Stomach (tissue), 8 donors: ENCODE measurements at regions not wholly inside any gene's neighbourhood (a gene's known extent, or its start where the extent isn't known, plus 50 kb on each side); places are given as distances from the start of the nearest gene placed in this dataset.

Experiments used
- DNase-seq, 2 donors: peaks; one replicate each; pipeline versions ENCODE4 v3.0.0 to v3.0.0-alpha.2; 2013 to 2019
- H3K27ac ChIP-seq, 5 donors: fragments of 200-600 bp in 4 of 5; sonication (generic) in 4 of 5; one replicate each; pipeline ENCODE4 v1.5.1; 2013 to 2019; ENCODE audit warnings: mild to moderate bottlenecking in 1 of 5, moderate library complexity in 1 of 5
- H3K27me3 ChIP-seq, 3 donors: fragments of 200-600 bp; sonication (generic); one replicate each; pipeline ENCODE4 v1.5.1; 2017 to 2019; ENCODE audit warnings: mixed run types in 1 of 3
- H3K36me3 ChIP-seq, 4 donors: fragments of 200-600 bp; sonication (generic); 1 replicate in 3 of 4; 2 replicates in 1 of 4; pipeline ENCODE4 v1.5.1; 2016 to 2019
- H3K4me1 ChIP-seq, 4 donors: fragments of 200-600 bp; sonication (generic); one replicate each; pipeline ENCODE4 v1.5.1; 2016 to 2019
- H3K4me3 ChIP-seq, 4 donors: fragments of 200-600 bp; sonication (generic) in 3 of 4; one replicate each; pipeline ENCODE4 v1.5.1; 2016 to 2019; ENCODE audit warnings: mild to moderate bottlenecking in 1 of 4
- H3K9me3 ChIP-seq, 4 donors: fragments of 200-600 bp; sonication (generic); one replicate each; pipeline ENCODE4 v1.5.1; 2016 to 2019
- CTCF ChIP-seq, 7 experiments: fragments of 450-650 bp in 4 of 7; fragments of 200-600 bp in 3 of 7; sonication (generic) in 3 of 7; IDR thresholded peaks; one replicate each; pipeline ENCODE4 v1.5.1; 2016 to 2019; ENCODE audit warnings: antibody characterized with exemption in 7 of 7, control low read depth in 2 of 7, mild to moderate bottlenecking in 1 of 7
- EP300 ChIP-seq: sonication (generic); formaldehyde crosslinking; IDR thresholded peaks from one replicate; pipeline ENCODE4 v1.6.1; 2017; ENCODE audit warnings: antibody characterized with exemption
- POLR2A ChIP-seq, 4 donors: fragments of 450-650 bp; IDR thresholded peaks; one replicate each; pipeline ENCODE4 v1.6.1; 2016; ENCODE audit warnings: antibody characterized with exemption in 4 of 4, control low read depth in 2 of 4, mild to moderate bottlenecking in 1 of 4, moderate library complexity in 1 of 4
- POLR2AphosphoS5 ChIP-seq, 3 donors: sonication (generic); formaldehyde crosslinking; IDR thresholded peaks; one replicate each; pipeline ENCODE4 v1.6.1; 2016; ENCODE audit warnings: antibody characterized with exemption in 3 of 3
- WGBS, 5 donors: extraction: QIAGEN DNeasy Blood & Tissue Kit in 3 of 5; methylation state at CpG; one replicate each; pipeline versions ENCODE4 v1.1.5 to v1.1.7; 2013 to 2018; 5-methylcytosine and 5-hydroxymethylcytosine counted together
- intact Hi-C: fragments of 100-400 bp; cut with DNase I; formaldehyde crosslinking; loops from one replicate; pipeline ENCODE4 v1.15.1; 2023; ENCODE audit warnings: low total_unique reads
- donor health status: healthy with polysubstance abuse.
- donor health status: Bipolar disorder and iron deficiency.
- donor health status: healthy.

- H3K36me3 ChIP-seq: no peaks in the 10 kb centered on the region
- WGBS, 5 donors: 55 to 71% (median 67%) methylated on average over 3 of the region's 3 CpGs
Observed at GRCh38 chr3:177830411-177830849, 633.1 kb upstream of the TBL1XR1 start.

DNA sequence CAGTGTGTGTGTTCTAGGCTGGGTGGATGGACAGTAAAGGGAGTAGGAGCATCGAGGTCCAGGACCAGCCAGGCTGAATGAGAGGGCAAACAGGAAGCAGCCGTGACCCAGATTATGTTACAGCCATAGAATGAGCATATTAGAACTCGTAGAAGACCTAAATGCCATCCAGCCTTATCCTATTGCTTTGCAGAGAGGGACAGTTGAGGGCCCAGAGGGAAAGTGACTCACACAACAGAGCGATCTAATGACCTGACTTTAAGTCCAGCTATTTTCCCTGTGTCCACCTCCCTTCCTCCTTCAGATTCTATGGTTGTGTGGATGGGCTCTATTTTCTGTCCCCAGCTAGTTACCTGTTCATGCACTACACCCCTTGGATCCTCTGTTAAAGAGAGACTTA lies 634.1 kb upstream of the TBL1XR1 start:
- no peak for DNase-seq
- Histone ChIP-seq H3K4me3 (no peak overlapping the region), H3K4me1 (peaks cover 6 to 36% (median 18%) of the 10 kb centered on the region in 4 donors), H3K9me3 (no peaks in the 10 kb centered on the region), H3K27me3 (no peaks in the 10 kb centered on the region), H3K36me3 (no peaks in the 10 kb centered on the region), H3K27ac (peak overlapping the region in 4 of 5 donors; percentile 30 to 70 (median 40))
- TF ChIP-seq CTCF (IDR thresholded peaks at IDR 0.05): no peak
- TF ChIP-seq EP300: no peak
- no peak for TF ChIP-seq POLR2A (IDR thresholded peaks at IDR 0.05)
- no peak for TF ChIP-seq POLR2AphosphoS5 (IDR thresholded peaks at IDR 0.05)
- intact Hi-C loops: no loop called here
- 91 to 96% (median 94%) methylated on average over 4 of the region's 4 CpGs for WGBS, 5 donors

More at GRCh38 chr3:177830411-177830849, 633.1 kb upstream of the TBL1XR1 start:
- Histone ChIP-seq H3K27ac (peak overlapping the region in 4 of 5 donors; percentile 30 to 70 (median 40)), H3K9me3 (no peaks in the 10 kb centered on the region), H3K4me3 (no peak overlapping the region), H3K4me1 (peaks cover 6 to 38% (median 20%) of the 10 kb centered on the region in 4 donors), H3K27me3 (no peaks in the 10 kb centered on the region)
- no peak for DNase-seq
- intact Hi-C loops: no loop called here
- no peak for TF ChIP-seq CTCF (IDR thresholded peaks at IDR 0.05)
- TF ChIP-seq POLR2A (IDR thresholded peaks at IDR 0.05): no peak
- TF ChIP-seq POLR2AphosphoS5 (IDR thresholded peaks at IDR 0.05): peak; percentile 44 to 60 (median 57)
- no peak for TF ChIP-seq EP300

DNA sequence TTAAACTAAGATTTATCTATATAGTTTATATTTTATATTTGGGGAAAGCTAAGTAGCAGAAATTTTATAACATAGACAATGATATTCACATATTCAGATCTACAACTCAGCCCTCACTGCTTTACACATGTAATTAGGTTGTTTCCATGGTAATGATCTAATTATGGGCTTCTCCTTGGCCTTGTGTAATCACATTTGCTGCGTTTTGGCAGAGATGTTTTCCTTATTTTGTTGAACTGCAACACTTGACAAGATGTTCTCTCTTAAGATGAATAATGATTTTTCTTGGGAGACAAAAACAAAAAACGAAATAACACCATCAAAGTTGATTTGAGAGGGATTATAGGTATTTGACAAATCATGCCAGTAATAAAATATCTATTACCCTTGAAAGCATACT lies 635.6 kb upstream of the TBL1XR1 start:
- peak in 1 of 2 donors; percentile 59 for DNase-seq
- no peak for TF ChIP-seq POLR2A (IDR thresholded peaks at IDR 0.05)
- H3K27me3 ChIP-seq: no peaks in the 10 kb centered on the region
- no peak overlapping the region for H3K27ac ChIP-seq
- intact Hi-C loops: no loop called here
- WGBS, 5 donors: 38 to 68% (median 52%) methylated on average over 2 of the region's 2 CpGs
- H3K4me3 ChIP-seq: no peak overlapping the region
- H3K4me1 ChIP-seq: peaks cover 0 to 29% (median 13%) of the 10 kb centered on the region in 4 donors
- H3K36me3 ChIP-seq: no peaks in the 10 kb centered on the region
- no peaks in the 10 kb centered on the region for H3K9me3 ChIP-seq

GRCh38 chr3:177833332-177833731 lies 636.0 kb upstream of the TBL1XR1 start:
- Histone ChIP-seq H3K9me3 (no peaks in the 10 kb centered on the region), H3K4me1 (peaks cover 0 to 27% (median 10%) of the 10 kb centered on the region in 4 donors), H3K4me3 (no peak overlapping the region), H3K27ac (no peak overlapping the region), H3K36me3 (no peaks in the 10 kb centered on the region), H3K27me3 (no peaks in the 10 kb centered on the region)
- DNase-seq: peak in 1 of 2 donors; percentile 72
- 9 to 18% (median 17%) methylated on average over 2 of the region's 2 CpGs for WGBS, 5 donors
- TF ChIP-seq POLR2AphosphoS5 (IDR thresholded peaks at IDR 0.05): no peak
- no peak for TF ChIP-seq POLR2A (IDR thresholded peaks at IDR 0.05)
- TF ChIP-seq EP300: no peak
- TF ChIP-seq CTCF (IDR thresholded peaks at IDR 0.05): no peak
- intact Hi-C loops: no loop called here

DNA sequence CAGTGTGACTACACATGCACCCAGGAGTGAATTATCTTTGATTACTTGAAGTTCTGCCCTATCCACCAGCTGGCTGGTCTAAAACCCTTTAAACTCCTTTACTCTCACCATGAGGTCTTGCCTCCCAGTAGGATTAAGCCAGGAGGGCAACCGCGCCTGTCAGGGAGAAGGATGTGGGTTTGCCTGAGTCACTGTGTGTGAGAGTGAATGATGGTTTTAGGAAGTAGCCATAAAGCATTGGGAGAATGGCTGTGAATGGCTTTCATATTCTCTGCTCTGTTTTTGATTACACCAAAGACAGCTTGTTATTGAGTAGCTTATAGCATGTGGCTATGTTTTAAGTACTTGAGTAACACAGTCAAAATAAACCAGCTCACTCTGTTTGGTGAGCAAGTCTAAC lies 637.7 kb upstream of the TBL1XR1 start:
- Histone ChIP-seq H3K4me1 (peaks cover 0 to 24% (median 8%) of the 10 kb centered on the region in 4 donors), H3K27ac (peak overlapping the region in 2 of 5 donors; percentile 25 to 43), H3K36me3 (no peaks in the 10 kb centered on the region), H3K9me3 (no peaks in the 10 kb centered on the region), H3K27me3 (no peaks in the 10 kb centered on the region), H3K4me3 (no peak overlapping the region)
- no peak for DNase-seq
- WGBS, 5 donors: 75 to 90% (median 83%) methylated on average over 2 of the region's 2 CpGs
- intact Hi-C loops: no loop called here
- TF ChIP-seq CTCF (IDR thresholded peaks at IDR 0.05): no peak
